ENCODE measurements at regions not wholly inside any gene's neighbourhood (a gene's known extent, or its start where the extent isn't known, plus 50 kb on each side); places are given as distances from the start of the nearest gene placed in this dataset.

DNA sequence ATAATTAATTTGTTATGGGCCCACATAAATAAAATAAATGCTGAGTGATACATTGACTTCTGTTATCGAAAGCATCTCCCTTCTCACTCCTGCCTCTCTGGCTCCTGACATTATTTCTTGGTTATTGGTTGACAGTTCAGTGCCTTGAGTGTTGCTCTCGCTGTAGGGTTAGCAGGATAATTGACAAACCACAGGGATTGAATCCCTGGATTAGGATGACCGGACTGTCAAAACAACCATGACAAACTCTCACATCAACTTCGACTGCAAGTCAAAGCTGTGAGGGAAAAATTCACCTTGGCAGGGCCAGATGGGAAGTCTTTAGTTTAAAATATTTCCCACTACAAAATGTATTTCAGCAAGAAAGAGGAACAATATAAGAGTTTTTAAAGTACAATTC is 245.4 kb upstream of the TFAP2D start:
- Histone ChIP-seq H3K27me3 (ENCODE audit: control insufficient read depth, extremely low read depth, insufficient read depth, low read length) (no peaks in the 10 kb centered on the region), H3K79me2 (ENCODE audit: control insufficient read depth, insufficient read depth, low read length) (no peaks in the 10 kb centered on the region), H3K36me3 (ENCODE audit: control insufficient read depth in 2 of 2, extremely low read depth in 1 of 2, insufficient read depth in 2 of 2, low read length in 2 of 2) (no peaks in the 10 kb centered on the region), H3K4me2 (ENCODE audit: control insufficient read depth, extremely low read depth, insufficient read depth, low read depth, low read length) (no peak overlapping the region), H3K9me1 (ENCODE audit: control insufficient read depth, extremely low read depth, insufficient read depth, low read length) (no peaks in the 10 kb centered on the region), H3K9me3 (ENCODE audit: control insufficient read depth, low read depth, low read length) (no peaks in the 10 kb centered on the region), H2AFZ (ENCODE audit: control insufficient read depth, low read length) (no peak overlapping the region), H3K4me1 (ENCODE audit: control insufficient read depth, extremely low read depth, insufficient read depth, low read length) (no peaks in the 10 kb centered on the region), H3K27ac (ENCODE audit: control insufficient read depth, insufficient read depth, low read length) (no peak overlapping the region), H3K9ac (ENCODE audit: control insufficient read depth, extremely low read depth, insufficient read depth, low read length) (no peak overlapping the region), H3K4me3 (ENCODE audit: control insufficient read depth in 2 of 3, extremely low read depth in 1 of 3, insufficient read depth in 2 of 3, low read depth in 1 of 3, low read length in 3 of 3) (no peak overlapping the region), H4K20me1 (ENCODE audit: control insufficient read depth, extremely low read depth, insufficient read depth, low read length) (no peaks in the 10 kb centered on the region)
- dilution Hi-C loops (cut with MboI; ENCODE audit: extremely low pct_ligation_motif_present, low sequenced_read_pairs), result no loop called here
- FAIRE-seq (no peak), DNase-seq (ENCODE audit: low read depth, low spot score) (no peak)
- TF ChIP-seq, protein P1, sequence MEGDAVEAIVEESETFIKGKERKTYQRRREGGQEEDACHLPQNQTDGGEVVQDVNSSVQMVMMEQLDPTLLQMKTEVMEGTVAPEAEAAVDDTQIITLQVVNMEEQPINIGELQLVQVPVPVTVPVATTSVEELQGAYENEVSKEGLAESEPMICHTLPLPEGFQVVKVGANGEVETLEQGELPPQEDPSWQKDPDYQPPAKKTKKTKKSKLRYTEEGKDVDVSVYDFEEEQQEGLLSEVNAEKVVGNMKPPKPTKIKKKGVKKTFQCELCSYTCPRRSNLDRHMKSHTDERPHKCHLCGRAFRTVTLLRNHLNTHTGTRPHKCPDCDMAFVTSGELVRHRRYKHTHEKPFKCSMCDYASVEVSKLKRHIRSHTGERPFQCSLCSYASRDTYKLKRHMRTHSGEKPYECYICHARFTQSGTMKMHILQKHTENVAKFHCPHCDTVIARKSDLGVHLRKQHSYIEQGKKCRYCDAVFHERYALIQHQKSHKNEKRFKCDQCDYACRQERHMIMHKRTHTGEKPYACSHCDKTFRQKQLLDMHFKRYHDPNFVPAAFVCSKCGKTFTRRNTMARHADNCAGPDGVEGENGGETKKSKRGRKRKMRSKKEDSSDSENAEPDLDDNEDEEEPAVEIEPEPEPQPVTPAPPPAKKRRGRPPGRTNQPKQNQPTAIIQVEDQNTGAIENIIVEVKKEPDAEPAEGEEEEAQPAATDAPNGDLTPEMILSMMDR (optimal IDR thresholded peaks at IDR 0.05 in 1 of 3, IDR thresholded peaks at IDR 0.05 in 1 of 3, conservative IDR thresholded peaks at IDR 0.05 in 1 of 3; ENCODE audit: extremely low read depth in 1 of 3, insufficient read depth in 2 of 3, low read length in 3 of 3), result no peak
- no peak for TF ChIP-seq EZH2 (IDR thresholded peaks at IDR 0.05; ENCODE audit: low read length)

DNA sequence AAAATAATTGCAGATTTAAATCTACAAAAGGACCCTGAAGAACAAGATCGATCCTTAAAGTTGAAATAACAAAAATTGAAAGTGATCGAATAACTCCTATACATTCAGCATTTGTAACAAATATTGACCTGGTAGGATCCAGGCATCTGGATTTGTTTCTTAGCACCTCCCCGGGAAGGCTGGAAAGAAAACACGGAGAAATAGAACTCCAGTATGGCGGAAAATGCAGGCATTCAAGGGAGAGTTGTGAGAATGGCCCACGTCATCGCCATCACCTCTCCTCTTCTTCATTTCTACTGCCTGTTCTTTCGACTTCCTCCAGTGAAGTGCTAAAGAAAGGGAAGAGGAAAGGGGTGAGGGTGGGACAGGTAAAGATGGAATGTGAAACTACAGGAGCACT is 242.3 kb upstream of the TFAP2D start:
- Histone ChIP-seq H3K27me3 (ENCODE audit: control insufficient read depth, extremely low read depth, insufficient read depth, low read length) (no peaks in the 10 kb centered on the region), H4K20me1 (ENCODE audit: control insufficient read depth, extremely low read depth, insufficient read depth, low read length) (no peaks in the 10 kb centered on the region), H3K4me3 (ENCODE audit: control insufficient read depth in 2 of 3, extremely low read depth in 1 of 3, insufficient read depth in 2 of 3, low read depth in 1 of 3, low read length in 3 of 3) (no peak overlapping the region), H3K9me1 (ENCODE audit: control insufficient read depth, extremely low read depth, insufficient read depth, low read length) (no peaks in the 10 kb centered on the region), H3K27ac (ENCODE audit: control insufficient read depth, insufficient read depth, low read length) (no peak overlapping the region), H3K36me3 (ENCODE audit: control insufficient read depth in 2 of 2, extremely low read depth in 1 of 2, insufficient read depth in 2 of 2, low read length in 2 of 2) (no peaks in the 10 kb centered on the region), H3K4me2 (ENCODE audit: control insufficient read depth, extremely low read depth, insufficient read depth, low read depth, low read length) (no peak overlapping the region), H3K9ac (ENCODE audit: control insufficient read depth, extremely low read depth, insufficient read depth, low read length) (no peak overlapping the region), H2AFZ (ENCODE audit: control insufficient read depth, low read length) (no peak overlapping the region), H3K79me2 (ENCODE audit: control insufficient read depth, insufficient read depth, low read length) (no peaks in the 10 kb centered on the region), H3K9me3 (ENCODE audit: control insufficient read depth, low read depth, low read length) (no peaks in the 10 kb centered on the region), H3K4me1 (ENCODE audit: control insufficient read depth, extremely low read depth, insufficient read depth, low read length) (no peaks in the 10 kb centered on the region)
- no peak for TF ChIP-seq EZH2 (IDR thresholded peaks at IDR 0.05; ENCODE audit: low read length)
- TF ChIP-seq, protein P1 (optimal IDR thresholded peaks at IDR 0.05 in 1 of 3, IDR thresholded peaks at IDR 0.05 in 1 of 3, conservative IDR thresholded peaks at IDR 0.05 in 1 of 3; ENCODE audit: extremely low read depth in 1 of 3, insufficient read depth in 2 of 3, low read length in 3 of 3), result no peak
- FAIRE-seq (no peak), DNase-seq (ENCODE audit: low read depth, low spot score) (no peak)
- dilution Hi-C loops (cut with MboI; ENCODE audit: extremely low pct_ligation_motif_present, low sequenced_read_pairs), result no loop called here

Measured in keratinocyte (primary cell).